ENCODE measurements at regions not wholly inside any gene's neighbourhood (a gene's known extent, or its start where the extent isn't known, plus 50 kb on each side); places are given as distances from the start of the nearest gene placed in this dataset.
"Not testable (repeated sequence)": the region's sequence is repeated elsewhere in the genome, so short reads cannot be mapped to it uniquely, and the experiment has no call there.

DNA sequence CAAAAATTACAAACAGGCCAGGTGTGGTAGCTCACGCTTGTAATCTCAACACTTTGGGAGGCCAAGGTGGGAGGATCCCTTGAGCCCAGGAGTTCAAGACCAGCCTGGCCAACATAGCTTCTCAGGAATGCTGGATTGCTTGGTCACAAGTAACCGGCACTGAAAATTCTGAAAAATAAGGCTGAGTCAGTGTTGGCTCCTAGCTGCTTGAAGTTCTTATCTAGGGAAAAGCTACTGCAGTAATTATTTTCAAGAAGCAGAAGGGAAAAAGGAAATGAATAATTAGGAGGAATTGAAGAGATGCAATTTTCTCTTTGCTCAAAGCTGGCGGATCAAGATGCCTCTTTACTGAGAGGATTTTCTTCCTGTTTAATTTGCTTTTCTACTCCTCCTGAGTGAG lies 75.0 kb upstream of the GTF3A start:
- no peaks in the 10 kb centered on the region for H3K4me1 ChIP-seq (ENCODE audit: control insufficient read depth, insufficient read depth, low read length)
- H3K27ac ChIP-seq (ENCODE audit: low read length) = no peak overlapping the region
- 89% methylated on average over 2 of the region's 3 CpGs for WGBS (ENCODE audit: insufficient coverage)
- no peak overlapping the region for H3K4me3 ChIP-seq (ENCODE audit: low read length)
- peaks cover 5% of the 10 kb centered on the region for H3K27me3 ChIP-seq (ENCODE audit: control insufficient read depth, insufficient read depth, low read length)
- no peaks in the 10 kb centered on the region for H3K36me3 ChIP-seq (ENCODE audit: control insufficient read depth, insufficient read depth, low read length)
- H3K9me3 ChIP-seq (replicated peaks; ENCODE audit: control insufficient read depth, low read depth, low read length) = no peaks in the 10 kb centered on the region
- no peak for DNase-seq

DNA sequence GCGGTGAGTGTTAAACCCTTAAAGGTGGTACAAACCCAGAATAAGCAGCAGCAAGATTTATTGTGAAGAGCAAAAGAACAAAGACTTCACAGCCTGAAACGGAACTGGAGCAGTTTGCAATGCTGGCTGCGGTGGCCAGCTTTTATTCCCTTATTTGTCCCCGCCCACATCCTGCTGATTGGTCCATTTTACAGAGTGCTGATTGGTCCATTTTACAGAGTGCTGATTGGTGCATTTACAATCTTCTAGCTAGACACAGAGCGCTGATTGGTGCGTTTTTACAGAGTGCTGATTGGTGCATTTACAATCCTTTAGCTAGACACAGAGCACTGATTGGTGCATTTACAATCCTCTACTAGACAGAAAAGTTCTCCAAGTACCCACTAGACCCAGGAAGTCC lies 73.6 kb upstream of the GTF3A start:
- H3K4me1 ChIP-seq (ENCODE audit: control insufficient read depth, insufficient read depth, low read length); H3K9me3 ChIP-seq (replicated peaks; ENCODE audit: control insufficient read depth, low read depth, low read length); H3K27ac ChIP-seq (ENCODE audit: low read length); H3K27me3 ChIP-seq (ENCODE audit: control insufficient read depth, insufficient read depth, low read length); DNase-seq; H3K36me3 ChIP-seq (ENCODE audit: control insufficient read depth, insufficient read depth, low read length); H3K4me3 ChIP-seq (ENCODE audit: low read length): not testable (repeated sequence)
- 90% methylated on average over 4 of the region's 6 CpGs for WGBS (ENCODE audit: insufficient coverage)

DNA sequence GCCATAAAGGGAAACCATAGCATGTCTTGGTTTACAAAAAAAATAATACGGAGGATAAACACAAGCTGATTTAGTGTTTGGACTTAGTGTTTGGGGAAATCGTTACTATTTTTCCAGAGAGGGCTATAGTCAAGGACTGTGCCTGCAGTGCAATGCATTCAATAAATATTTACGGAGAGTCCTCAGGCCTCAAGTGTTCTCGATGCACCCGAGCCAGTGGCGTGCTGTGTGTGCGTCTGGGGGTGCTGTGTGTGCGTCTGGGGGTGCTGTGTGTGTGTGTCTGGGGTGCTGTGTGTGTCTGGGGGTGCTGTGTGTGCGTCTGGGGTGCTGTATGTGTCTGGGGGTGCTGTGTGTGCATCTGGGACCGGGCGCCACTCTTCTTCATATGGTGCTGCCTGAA lies 71.7 kb upstream of the GTF3A start:
- WGBS (ENCODE audit: insufficient coverage) = 84% methylated on average over 9 of the region's 11 CpGs
- H3K36me3 ChIP-seq (ENCODE audit: control insufficient read depth, insufficient read depth, low read length) = no peaks in the 10 kb centered on the region
- DNase-seq = no peak
- no peak overlapping the region for H3K27ac ChIP-seq (ENCODE audit: low read length)
- peaks cover 2% of the 10 kb centered on the region for H3K27me3 ChIP-seq (ENCODE audit: control insufficient read depth, insufficient read depth, low read length)
- H3K4me1 ChIP-seq (ENCODE audit: control insufficient read depth, insufficient read depth, low read length) = no peaks in the 10 kb centered on the region
- no peak overlapping the region for H3K4me3 ChIP-seq (ENCODE audit: low read length)
- no peaks in the 10 kb centered on the region for H3K9me3 ChIP-seq (replicated peaks; ENCODE audit: control insufficient read depth, low read depth, low read length)

DNA sequence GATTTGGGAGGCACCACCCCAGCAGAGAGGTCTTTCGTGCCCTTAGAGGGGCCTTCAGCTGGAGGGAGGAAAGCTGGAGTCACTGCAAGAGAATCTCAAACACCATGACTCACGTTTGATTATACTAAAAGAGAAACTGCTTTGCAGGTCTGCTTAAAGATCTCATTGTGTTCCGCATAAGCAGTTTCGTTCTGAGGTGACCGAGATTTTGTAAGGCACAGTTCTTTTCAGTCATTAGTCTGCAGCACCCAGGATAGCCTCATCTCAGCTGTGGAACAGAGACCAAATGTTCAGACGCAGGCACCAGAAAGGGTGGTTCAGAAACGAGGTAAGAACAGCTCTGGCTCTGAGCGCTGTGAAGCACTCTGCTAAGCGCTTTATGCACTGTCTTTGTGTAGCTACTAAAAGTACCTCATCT lies 71.2 kb upstream of the GTF3A start:
- H3K27ac ChIP-seq (ENCODE audit: low read length) = no peak overlapping the region
- H3K9me3 ChIP-seq (replicated peaks; ENCODE audit: control insufficient read depth, low read depth, low read length) = no peaks in the 10 kb centered on the region
- whole genome bisulfite sequencing (ENCODE audit: insufficient coverage) = 72% methylated on average over 5 of the region's 9 CpGs

DNA sequence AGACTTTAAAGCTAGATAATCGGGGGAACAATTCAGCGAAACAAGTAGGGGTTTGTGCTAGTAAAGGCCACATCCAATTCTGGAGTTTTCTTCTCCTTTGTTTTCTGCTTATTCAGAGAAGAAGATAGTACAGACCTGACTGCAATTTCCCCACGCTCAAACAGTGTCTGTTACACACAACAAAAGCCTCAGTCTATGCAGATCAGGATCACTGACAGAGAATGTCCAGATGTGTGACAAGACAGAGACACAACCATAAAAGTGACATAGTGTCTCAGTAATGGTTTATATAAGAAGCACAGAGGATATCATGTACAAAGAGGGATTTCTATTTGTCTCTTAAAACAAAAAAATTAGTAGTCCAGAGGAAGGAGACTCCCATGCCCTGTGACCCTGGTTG lies 70.7 kb upstream of the GTF3A start:
- no peaks in the 10 kb centered on the region for H3K4me1 ChIP-seq (ENCODE audit: control insufficient read depth, insufficient read depth, low read length)
- no peak overlapping the region for H3K27ac ChIP-seq (ENCODE audit: low read length)
- no peaks in the 10 kb centered on the region for H3K36me3 ChIP-seq (ENCODE audit: control insufficient read depth, insufficient read depth, low read length)
- DNase-seq = no peak
- WGBS (ENCODE audit: insufficient coverage) = 92% methylated on average over 2 of the region's 3 CpGs
- H3K9me3 ChIP-seq (replicated peaks; ENCODE audit: control insufficient read depth, low read depth, low read length) = no peaks in the 10 kb centered on the region
- no peaks in the 10 kb centered on the region for H3K27me3 ChIP-seq (ENCODE audit: control insufficient read depth, insufficient read depth, low read length)
- no peak overlapping the region for H3K4me3 ChIP-seq (ENCODE audit: low read length)

More for the DNA sequence above, 71.2 kb upstream of the GTF3A start:
- H3K36me3 ChIP-seq (ENCODE audit: control insufficient read depth, insufficient read depth, low read length) = no peaks in the 10 kb centered on the region
- no peak for DNase-seq
- no peaks in the 10 kb centered on the region for H3K4me1 ChIP-seq (ENCODE audit: control insufficient read depth, insufficient read depth, low read length)
- H3K4me3 ChIP-seq (ENCODE audit: low read length) = no peak overlapping the region
- peaks cover 1% of the 10 kb centered on the region for H3K27me3 ChIP-seq (ENCODE audit: control insufficient read depth, insufficient read depth, low read length)

DNA sequence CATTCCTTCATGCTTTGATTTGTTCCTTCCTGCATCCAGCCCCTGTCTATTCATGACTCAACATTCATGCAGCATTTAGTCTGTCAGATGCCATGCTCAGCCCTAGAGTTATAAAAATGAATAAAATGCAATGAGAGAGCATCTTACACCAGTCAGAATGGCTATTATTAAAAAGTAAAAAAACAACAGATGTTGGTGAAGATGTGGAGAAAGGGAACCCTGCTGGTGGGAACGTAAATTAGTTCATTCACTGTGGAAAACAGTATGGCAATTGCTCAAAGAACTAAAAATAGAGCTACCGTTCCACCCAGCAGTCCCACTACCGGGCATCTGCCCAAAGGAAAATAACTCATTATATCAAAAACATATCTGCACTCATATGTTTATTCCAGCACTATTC lies 70.0 kb upstream of the GTF3A start:
- Histone ChIP-seq H3K4me3 (ENCODE audit: low read length) (no peak overlapping the region), H3K27me3 (ENCODE audit: control insufficient read depth, insufficient read depth, low read length) (no peaks in the 10 kb centered on the region), H3K27ac (ENCODE audit: low read length) (no peak overlapping the region), H3K4me1 (ENCODE audit: control insufficient read depth, insufficient read depth, low read length) (no peaks in the 10 kb centered on the region), H3K9me3 (replicated peaks; ENCODE audit: control insufficient read depth, low read depth, low read length) (no peaks in the 10 kb centered on the region), H3K36me3 (ENCODE audit: control insufficient read depth, insufficient read depth, low read length) (no peaks in the 10 kb centered on the region)
- no peak for DNase-seq
- no CpG with 5 or more reads among the region's 3 CpGs for WGBS (ENCODE audit: insufficient coverage)

DNA sequence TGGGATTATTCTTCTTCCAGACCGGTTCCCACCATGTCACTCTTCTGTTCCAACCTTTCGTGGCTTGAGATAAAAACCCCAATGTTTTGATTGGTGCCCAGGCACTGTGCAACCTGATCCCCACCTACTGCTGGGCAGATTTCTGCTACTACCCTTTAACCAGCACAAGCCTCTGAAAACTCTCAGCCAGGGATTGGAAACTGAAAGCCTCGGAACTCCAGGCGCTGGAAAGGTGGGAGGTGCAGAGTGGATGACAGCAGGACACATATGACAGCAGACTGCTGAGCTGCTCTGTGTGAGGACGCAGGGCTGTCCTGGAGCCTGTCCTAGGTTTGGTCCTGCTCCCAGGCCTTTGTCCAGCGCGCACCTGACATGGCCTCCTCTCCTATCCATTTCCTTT lies 68.5 kb upstream of the GTF3A start:
- Histone ChIP-seq H3K9me3 (replicated peaks; ENCODE audit: control insufficient read depth, low read depth, low read length) (no peaks in the 10 kb centered on the region), H3K36me3 (ENCODE audit: control insufficient read depth, insufficient read depth, low read length) (no peaks in the 10 kb centered on the region), H3K27ac (ENCODE audit: low read length) (no peak overlapping the region), H3K4me1 (ENCODE audit: control insufficient read depth, insufficient read depth, low read length) (no peaks in the 10 kb centered on the region), H3K27me3 (ENCODE audit: control insufficient read depth, insufficient read depth, low read length) (peaks cover 2% of the 10 kb centered on the region), H3K4me3 (ENCODE audit: low read length) (no peak overlapping the region)
- 56% methylated on average over 7 of the region's 7 CpGs for whole genome bisulfite sequencing (ENCODE audit: insufficient coverage)
- DNase-seq = no peak

DNA sequence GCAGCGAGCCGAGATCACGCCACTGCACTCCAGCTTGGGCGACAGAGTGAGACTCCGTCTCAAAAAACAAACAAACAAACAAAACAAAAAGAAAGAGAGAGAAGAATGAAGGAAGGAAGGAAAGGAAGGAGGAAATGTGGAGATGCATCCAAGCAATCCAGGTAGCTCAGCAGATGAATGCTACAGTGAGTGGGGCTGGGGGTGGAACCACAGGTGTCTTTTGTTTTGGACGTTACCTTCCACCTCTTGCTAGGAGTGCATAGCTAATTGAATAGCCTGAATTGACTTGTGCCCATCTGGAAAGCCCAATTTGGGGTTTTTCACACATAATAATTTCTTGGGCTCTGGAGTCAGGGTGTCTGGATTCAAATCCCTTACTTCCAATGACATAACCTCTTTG lies 66.0 kb upstream of the GTF3A start:
- Histone ChIP-seq H3K36me3 (ENCODE audit: control insufficient read depth, insufficient read depth, low read length) (no peaks in the 10 kb centered on the region), H3K4me1 (ENCODE audit: control insufficient read depth, insufficient read depth, low read length) (peaks cover 10% of the 10 kb centered on the region), H3K27me3 (ENCODE audit: control insufficient read depth, insufficient read depth, low read length) (peaks cover 16% of the 10 kb centered on the region), H3K27ac (ENCODE audit: low read length) (no peak overlapping the region), H3K4me3 (ENCODE audit: low read length) (no peak overlapping the region), H3K9me3 (replicated peaks; ENCODE audit: control insufficient read depth, low read depth, low read length) (no peaks in the 10 kb centered on the region)
- WGBS (ENCODE audit: insufficient coverage) = 0% methylated on average over 1 of the region's 6 CpGs
- DNase-seq = no peak

DNA sequence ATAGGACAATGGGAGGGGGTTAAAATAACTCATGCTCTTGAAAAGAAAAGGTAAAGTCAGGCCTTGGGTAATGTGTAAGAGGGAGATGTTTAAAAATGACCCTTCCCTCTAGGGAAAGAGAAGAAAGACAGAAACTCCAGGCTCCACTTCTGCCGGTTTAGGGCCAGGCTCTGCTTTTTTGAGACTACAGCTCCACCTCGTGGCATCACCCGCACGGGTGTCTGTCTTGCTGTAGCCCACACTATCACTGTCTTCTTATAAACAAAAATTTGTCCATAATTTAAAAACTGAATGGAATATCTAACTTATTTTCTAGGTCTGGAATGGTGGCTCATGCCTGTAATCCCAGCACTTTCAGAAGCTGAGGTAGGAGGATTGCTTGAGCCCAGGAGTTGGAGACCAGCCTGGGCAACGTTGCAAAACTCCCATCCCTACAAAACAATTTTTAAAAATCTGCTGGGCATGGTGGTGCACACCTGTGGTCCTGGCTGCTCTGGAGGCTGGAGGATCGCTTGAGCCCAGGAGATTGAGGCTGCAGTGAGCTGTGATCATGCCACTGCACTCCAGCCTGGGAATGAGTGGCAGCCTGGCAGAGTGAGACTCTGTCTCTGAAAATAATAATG lies 65.1 kb upstream of the GTF3A start:
- H3K27ac ChIP-seq (ENCODE audit: low read length) = no peak overlapping the region
- no peaks in the 10 kb centered on the region for H3K36me3 ChIP-seq (ENCODE audit: control insufficient read depth, insufficient read depth, low read length)
- no peak overlapping the region for H3K4me3 ChIP-seq (ENCODE audit: low read length)
- peaks cover 18% of the 10 kb centered on the region for H3K27me3 ChIP-seq (ENCODE audit: control insufficient read depth, insufficient read depth, low read length)
- WGBS (ENCODE audit: insufficient coverage) = 33% methylated on average over 1 of the region's 6 CpGs
- peaks cover 10% of the 10 kb centered on the region for H3K4me1 ChIP-seq (ENCODE audit: control insufficient read depth, insufficient read depth, low read length)
- DNase-seq = peak; percentile 67
- H3K9me3 ChIP-seq (replicated peaks; ENCODE audit: control insufficient read depth, low read depth, low read length) = no peaks in the 10 kb centered on the region

DNA sequence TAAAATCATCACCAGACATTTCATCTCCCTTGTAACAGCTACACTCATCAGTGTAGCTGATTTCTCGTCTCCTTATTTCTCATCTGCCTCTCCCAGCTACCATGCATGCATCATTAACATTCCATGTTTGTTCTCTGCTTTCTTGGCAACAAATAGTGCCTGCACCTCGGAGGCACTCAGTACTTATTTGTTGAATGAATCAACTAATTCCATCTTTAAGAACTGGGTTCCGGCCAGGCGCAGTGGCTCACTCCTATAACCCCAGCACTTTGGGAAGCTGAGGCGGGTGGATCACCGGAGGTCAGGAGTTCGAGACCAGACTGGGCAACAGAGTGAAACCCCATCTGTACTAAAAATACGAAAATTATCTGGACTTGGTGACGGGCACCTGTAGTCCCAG lies 63.9 kb upstream of the GTF3A start:
- WGBS (ENCODE audit: insufficient coverage) = 81% methylated on average over 7 of the region's 9 CpGs
- H3K4me3 ChIP-seq (ENCODE audit: low read length) = no peak overlapping the region
- H3K4me1 ChIP-seq (ENCODE audit: control insufficient read depth, insufficient read depth, low read length) = peaks cover 10% of the 10 kb centered on the region
- no peaks in the 10 kb centered on the region for H3K9me3 ChIP-seq (replicated peaks; ENCODE audit: control insufficient read depth, low read depth, low read length)
- no peak overlapping the region for H3K27ac ChIP-seq (ENCODE audit: low read length)
- no peaks in the 10 kb centered on the region for H3K36me3 ChIP-seq (ENCODE audit: control insufficient read depth, insufficient read depth, low read length)
- DNase-seq = no peak
- H3K27me3 ChIP-seq (ENCODE audit: control insufficient read depth, insufficient read depth, low read length) = peaks cover 18% of the 10 kb centered on the region

Data from muscle of leg (tissue), 3 donors.